ENCODE measurements at regions not wholly inside any gene's neighbourhood (a gene's known extent, or its start where the extent isn't known, plus 50 kb on each side); places are given as distances from the start of the nearest gene placed in this dataset.

GRCh38 chr6:122143813-122144601, 255.4 kb upstream of the HSF2 start:
- H3K9me3 Mint-ChIP-seq = no peaks in the 10 kb centered on the region
- Histone ChIP-seq H3K56ac (ENCODE audit: insufficient read length, low read depth, low read length) (no peak overlapping the region), H3K79me2 (ENCODE audit: insufficient read depth, low read length) (no peaks in the 10 kb centered on the region), H3K9ac (ENCODE audit: extremely low read depth, insufficient read length, low read length) (no peak overlapping the region), H3K4me1 (ENCODE audit: insufficient read depth, low read length) (no peaks in the 10 kb centered on the region), H2AK5ac (ENCODE audit: insufficient read length, low read length) (no peak overlapping the region), H3K4ac (ENCODE audit: low read depth, low read length) (no peak overlapping the region), H3T11ph (ENCODE audit: low read length) (no peak overlapping the region), H3K18ac (ENCODE audit: insufficient read length, low read depth, low read length) (no peak overlapping the region), H4K91ac (ENCODE audit: insufficient read length, low read depth, low read length) (no peak overlapping the region), H2BK15ac (ENCODE audit: low read depth, low read length) (no peak overlapping the region), H4K8ac (replicated peaks; ENCODE audit: insufficient read length, low read depth, low read length) (no peak overlapping the region), H3K9me3 (ENCODE audit: control insufficient read depth, low read depth, low read length) (no peaks in the 10 kb centered on the region), H2BK12ac (ENCODE audit: insufficient read length, low read depth, low read length) (no peak overlapping the region), H3K14ac (ENCODE audit: insufficient read depth, low read length) (no peak overlapping the region), H3K79me1 (ENCODE audit: insufficient read depth, low read depth, low read length, poor library complexity, severe bottlenecking) (no peaks in the 10 kb centered on the region), H3K4me2 (ENCODE audit: insufficient read depth, insufficient read length, low read length) (no peak overlapping the region), H3K23me2 (ENCODE audit: insufficient read length, low read depth, low read length, poor library complexity, severe bottlenecking) (no peaks in the 10 kb centered on the region), H3K27ac (ENCODE audit: insufficient read length, low read depth, low read length) (no peak overlapping the region), H3K23ac (ENCODE audit: insufficient read length, low read depth, low read length) (no peak overlapping the region), H2AFZ (ENCODE audit: low read length) (no peak overlapping the region), H2BK5ac (ENCODE audit: insufficient read length, low read length) (no peak overlapping the region), H2BK120ac (ENCODE audit: low read depth, low read length, poor library complexity, severe bottlenecking) (no peak overlapping the region), H4K20me1 (ENCODE audit: control insufficient read depth, insufficient read depth, insufficient read length) (no peaks in the 10 kb centered on the region), H4K5ac (ENCODE audit: insufficient read length, low read depth, low read length) (no peak overlapping the region), H2BK20ac (ENCODE audit: low read depth, low read length, poor library complexity, severe bottlenecking) (no peak overlapping the region), H3K27me3 (ENCODE audit: insufficient read depth, low read length) (no peaks in the 10 kb centered on the region)
- peaks cover 0 to 3% of the 10 kb centered on the region in 2 experiments; a peak in 1 of 4 replicates for H3K4me1 Mint-ChIP-seq
- H3K36me3 Mint-ChIP-seq (ENCODE audit: insufficient read depth in 1 of 3, low read depth in 3 of 3) = no peaks in the 10 kb centered on the region
- no peaks in the 10 kb centered on the region for H3K27me3 Mint-ChIP-seq (ENCODE audit: low read depth)
- no peak overlapping the region for H3K4me3 Mint-ChIP-seq
- no peak for DNase-seq
- 0 out of 7 replicates have a peak overlapping the region, but pooled peaks of 1 of the 3 experiments have one; percentile 10 for H3K27ac Mint-ChIP-seq
- whole genome bisulfite sequencing (ENCODE audit: extremely low coverage, insufficient read length, low lambda C conversion rate) = no CpG with 5 or more reads among the region's 3 CpGs
- TF ChIP-seq, protein P1, sequence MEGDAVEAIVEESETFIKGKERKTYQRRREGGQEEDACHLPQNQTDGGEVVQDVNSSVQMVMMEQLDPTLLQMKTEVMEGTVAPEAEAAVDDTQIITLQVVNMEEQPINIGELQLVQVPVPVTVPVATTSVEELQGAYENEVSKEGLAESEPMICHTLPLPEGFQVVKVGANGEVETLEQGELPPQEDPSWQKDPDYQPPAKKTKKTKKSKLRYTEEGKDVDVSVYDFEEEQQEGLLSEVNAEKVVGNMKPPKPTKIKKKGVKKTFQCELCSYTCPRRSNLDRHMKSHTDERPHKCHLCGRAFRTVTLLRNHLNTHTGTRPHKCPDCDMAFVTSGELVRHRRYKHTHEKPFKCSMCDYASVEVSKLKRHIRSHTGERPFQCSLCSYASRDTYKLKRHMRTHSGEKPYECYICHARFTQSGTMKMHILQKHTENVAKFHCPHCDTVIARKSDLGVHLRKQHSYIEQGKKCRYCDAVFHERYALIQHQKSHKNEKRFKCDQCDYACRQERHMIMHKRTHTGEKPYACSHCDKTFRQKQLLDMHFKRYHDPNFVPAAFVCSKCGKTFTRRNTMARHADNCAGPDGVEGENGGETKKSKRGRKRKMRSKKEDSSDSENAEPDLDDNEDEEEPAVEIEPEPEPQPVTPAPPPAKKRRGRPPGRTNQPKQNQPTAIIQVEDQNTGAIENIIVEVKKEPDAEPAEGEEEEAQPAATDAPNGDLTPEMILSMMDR (conservative IDR thresholded peaks at IDR 0.05) = no peak

Data from H9 (cell line).